Prostate gland (tissue), 2 donors: ENCODE measurements at regions not wholly inside any gene's neighbourhood (a gene's known extent, or its start where the extent isn't known, plus 50 kb on each side); places are given as distances from the start of the nearest gene placed in this dataset.

Source experiments
- CTCF ChIP-seq, 4 experiments: fragments of 200-600 bp in 2 of 4; fragments of 450-650 bp in 2 of 4; sonication (generic) in 2 of 4; IDR thresholded peaks; 1 replicate in 3 of 4; 2 replicates in 1 of 4; pipeline ENCODE4 v1.5.1; 2016 to 2019; ENCODE audit warnings: antibody characterized with exemption in 4 of 4, mild to moderate bottlenecking in 2 of 4, moderate library complexity in 2 of 4
- POLR2A ChIP-seq: fragments of 450-650 bp; IDR thresholded peaks from one replicate; pipeline ENCODE4 v1.6.1; 2016; ENCODE audit warnings: antibody characterized with exemption, mild to moderate bottlenecking

GRCh38 chr7:96838481-96838880, 128.8 kb upstream of the SEM1 start:
- TF ChIP-seq CTCF (IDR thresholded peaks at IDR 0.05) (no peak), POLR2A (no peak)
